Adrenal gland (tissue), 5 donors: ENCODE measurements at regions not wholly inside any gene's neighbourhood (a gene's known extent, or its start where the extent isn't known, plus 50 kb on each side); places are given as distances from the start of the nearest gene placed in this dataset.

Source experiments
- CTCF ChIP-seq, 6 experiments: fragments of 450-650 bp in 4 of 6; fragments of 200-600 bp in 2 of 6; sonication (generic) in 1 of 6; IDR thresholded peaks; 1 replicate in 5 of 6; 2 replicates in 1 of 6; pipeline versions ENCODE4 v1.5.1 to v1.8.0; 2016 to 2021; ENCODE audit warnings: antibody characterized with exemption in 6 of 6, mild to moderate bottlenecking in 2 of 6, moderate library complexity in 1 of 6
- POLR2A ChIP-seq, 2 donors: fragments of 450-650 bp; IDR thresholded peaks; one replicate each; pipeline ENCODE4 v1.6.1; 2017; ENCODE audit warnings: antibody characterized with exemption in 2 of 2, mild to moderate bottlenecking in 2 of 2, moderate library complexity in 1 of 2
- donor health status: DM: no; HTN: no; CAD: no.

- no peak for TF ChIP-seq CTCF (IDR thresholded peaks at IDR 0.05)
- TF ChIP-seq POLR2A (IDR thresholded peaks at IDR 0.05): no peak
Observed at GRCh38 chr1:188826800-188827199, 1650.9 kb downstream of the BRINP3 start.
